Neural crest cell (in vitro differentiated cells): ENCODE measurements at regions not wholly inside any gene's neighbourhood (a gene's known extent, or its start where the extent isn't known, plus 50 kb on each side); places are given as distances from the start of the nearest gene placed in this dataset.
"Not testable (repeated sequence)": the region's sequence is repeated elsewhere in the genome, so short reads cannot be mapped to it uniquely, and the experiment has no call there.

ENCODE experiments used
- DNase-seq: peaks from one replicate; pipeline ENCODE4 v3.0.0; 2021; ENCODE audit warnings: low read depth, mixed read lengths, low spot score
- H3K27ac Mint-ChIP-seq: one replicate; pipeline ENCODE4 v1.8.0; 2021; ENCODE audit warnings: mild to moderate bottlenecking, mixed read lengths; ENCODE audit not compliant: unreplicated experiment
- H3K27me3 Mint-ChIP-seq: 2 replicates; pipeline ENCODE4 v1.8.0; 2021; ENCODE audit warnings: low read depth, mild to moderate bottlenecking, mixed read lengths
- H3K36me3 Mint-ChIP-seq: 2 replicates; pipeline ENCODE4 v1.8.0; 2021; ENCODE audit warnings: low read depth, mild to moderate bottlenecking, mixed read lengths
- H3K4me1 Mint-ChIP-seq: 2 replicates; pipeline ENCODE4 v1.8.0; 2021; ENCODE audit warnings: mixed read lengths
- H3K4me3 Mint-ChIP-seq: one replicate; pipeline ENCODE4 v1.8.0; 2021; ENCODE audit warnings: mild to moderate bottlenecking, mixed read lengths
- H3K9me3 Mint-ChIP-seq: 2 replicates; pipeline ENCODE4 v1.8.0; 2021; ENCODE audit warnings: mixed read lengths
- TF ChIP-seq, protein P1 (sequence below): fragments of 200-600 bp; sonication (generic); conservative IDR thresholded peaks from 2 replicates; pipeline ENCODE4 v1.5.0; 2021; ENCODE audit warnings: antibody characterized with exemption, mild to moderate bottlenecking

DNA sequence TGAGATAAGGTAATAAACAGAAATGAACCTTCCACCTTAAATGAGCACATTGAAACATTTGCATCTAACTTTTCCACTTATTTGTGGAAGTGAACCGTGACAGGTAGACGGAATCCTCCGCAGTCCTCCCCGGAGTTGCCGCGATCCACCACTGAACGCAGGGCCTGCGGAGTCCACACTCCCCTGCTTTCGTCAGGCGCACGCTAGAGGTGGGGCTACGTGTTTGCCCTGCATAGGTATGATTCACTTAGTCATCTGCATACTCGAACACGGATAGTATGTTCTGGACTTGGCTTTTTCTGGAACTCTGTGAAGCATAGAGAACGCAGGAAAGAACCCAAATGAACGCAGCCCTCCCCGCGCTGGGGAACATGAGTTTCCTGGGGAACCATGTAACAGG lies 272.8 kb upstream of the IRX4 start:
- DNase-seq = no peak
- Mint-ChIP-seq H3K36me3 (no peaks in the 10 kb centered on the region), H3K27me3 (peaks cover 6% of the 10 kb centered on the region), H3K27ac (no peak overlapping the region), H3K4me3 (no peak overlapping the region), H3K4me1 (no peaks in the 10 kb centered on the region), H3K9me3 (no peaks in the 10 kb centered on the region)
- TF ChIP-seq, protein P1, sequence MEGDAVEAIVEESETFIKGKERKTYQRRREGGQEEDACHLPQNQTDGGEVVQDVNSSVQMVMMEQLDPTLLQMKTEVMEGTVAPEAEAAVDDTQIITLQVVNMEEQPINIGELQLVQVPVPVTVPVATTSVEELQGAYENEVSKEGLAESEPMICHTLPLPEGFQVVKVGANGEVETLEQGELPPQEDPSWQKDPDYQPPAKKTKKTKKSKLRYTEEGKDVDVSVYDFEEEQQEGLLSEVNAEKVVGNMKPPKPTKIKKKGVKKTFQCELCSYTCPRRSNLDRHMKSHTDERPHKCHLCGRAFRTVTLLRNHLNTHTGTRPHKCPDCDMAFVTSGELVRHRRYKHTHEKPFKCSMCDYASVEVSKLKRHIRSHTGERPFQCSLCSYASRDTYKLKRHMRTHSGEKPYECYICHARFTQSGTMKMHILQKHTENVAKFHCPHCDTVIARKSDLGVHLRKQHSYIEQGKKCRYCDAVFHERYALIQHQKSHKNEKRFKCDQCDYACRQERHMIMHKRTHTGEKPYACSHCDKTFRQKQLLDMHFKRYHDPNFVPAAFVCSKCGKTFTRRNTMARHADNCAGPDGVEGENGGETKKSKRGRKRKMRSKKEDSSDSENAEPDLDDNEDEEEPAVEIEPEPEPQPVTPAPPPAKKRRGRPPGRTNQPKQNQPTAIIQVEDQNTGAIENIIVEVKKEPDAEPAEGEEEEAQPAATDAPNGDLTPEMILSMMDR = no peak

DNA sequence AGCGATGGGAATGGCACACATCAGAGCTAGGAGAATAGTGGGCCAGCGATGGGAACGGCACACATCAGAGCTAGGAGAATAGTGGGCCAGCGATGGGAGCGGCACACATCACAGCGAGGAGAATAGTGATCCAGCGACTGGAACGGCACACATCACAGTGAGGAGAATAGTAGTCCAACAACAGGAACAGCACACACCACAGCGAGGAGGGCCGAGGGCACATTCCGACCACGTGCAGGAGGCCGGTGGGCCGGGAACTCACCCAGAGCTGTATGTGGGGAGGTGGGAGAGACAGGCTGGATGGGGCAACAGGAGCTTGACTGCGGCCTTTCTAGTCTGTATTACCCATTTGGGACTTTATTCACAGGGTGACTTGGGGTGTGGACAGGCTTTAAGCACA lies 271.1 kb upstream of the IRX4 start:
- TF ChIP-seq, protein P1 = no peak
- Mint-ChIP-seq H3K27me3 (peaks cover 18% of the 10 kb centered on the region), H3K4me3 (no peak overlapping the region), H3K4me1 (peaks cover 5% of the 10 kb centered on the region), H3K9me3 (no peaks in the 10 kb centered on the region), H3K36me3 (no peaks in the 10 kb centered on the region), H3K27ac (no peak overlapping the region)
- DNase-seq = no peak

DNA sequence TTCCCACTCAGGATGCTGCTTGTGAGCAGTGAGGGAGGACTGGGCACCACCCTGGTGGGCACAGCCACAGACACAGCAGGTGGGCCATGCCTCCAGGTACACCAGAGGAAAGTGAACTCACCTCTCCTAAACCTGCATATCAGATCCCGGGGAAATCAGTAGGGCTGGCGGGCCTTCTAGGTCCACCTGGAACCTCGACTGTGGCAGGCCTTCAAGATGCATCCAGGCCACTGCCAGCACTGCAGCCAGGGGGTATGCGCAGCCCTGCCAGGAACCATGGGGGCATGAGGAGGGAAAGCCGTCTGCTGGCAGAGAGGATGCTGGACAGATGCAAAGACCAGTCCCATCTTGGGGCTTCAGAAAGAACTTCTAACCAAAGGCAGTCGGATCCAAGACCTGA lies 270.6 kb upstream of the IRX4 start:
- Mint-ChIP-seq H3K27ac (no peak overlapping the region), H3K36me3 (no peaks in the 10 kb centered on the region), H3K4me1 (peaks cover 5% of the 10 kb centered on the region), H3K27me3 (peaks cover 20% of the 10 kb centered on the region), H3K9me3 (no peaks in the 10 kb centered on the region), H3K4me3 (no peak overlapping the region)
- DNase-seq = no peak
- TF ChIP-seq, protein P1 = no peak

DNA sequence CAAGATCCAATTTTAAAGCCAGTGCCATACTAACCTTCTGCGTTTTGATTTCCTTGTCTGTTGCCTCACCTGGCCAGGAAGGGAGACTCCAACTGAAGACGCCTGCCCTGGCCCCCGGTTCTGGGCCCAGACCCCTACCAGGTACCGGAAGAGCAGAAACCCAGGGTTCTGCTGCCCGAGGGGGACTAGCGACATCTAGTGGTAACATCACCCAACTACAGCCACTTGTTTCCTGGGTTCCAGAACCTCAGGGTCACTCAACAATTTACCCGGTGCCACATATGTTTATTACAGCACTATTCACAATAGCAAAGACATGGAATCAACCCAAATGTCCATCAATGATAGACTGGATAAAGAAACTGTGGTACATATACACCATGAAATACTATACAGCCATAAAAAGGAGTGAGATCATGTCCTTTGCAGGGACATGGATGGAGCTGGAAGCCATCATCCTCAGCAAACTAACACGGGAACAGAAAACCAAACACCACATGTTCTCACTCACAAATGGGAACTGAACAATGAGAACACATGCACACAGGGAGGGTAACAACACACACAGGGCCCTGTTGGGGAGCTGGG lies 268.7 kb upstream of the IRX4 start:
- not testable (repeated sequence) for H3K4me3 Mint-ChIP-seq, H3K36me3 Mint-ChIP-seq, H3K27ac Mint-ChIP-seq, H3K9me3 Mint-ChIP-seq, H3K4me1 Mint-ChIP-seq, DNase-seq
- H3K27me3 Mint-ChIP-seq = peaks cover 20% of the 10 kb centered on the region
- TF ChIP-seq, protein P1 = peak; percentile 76

DNA sequence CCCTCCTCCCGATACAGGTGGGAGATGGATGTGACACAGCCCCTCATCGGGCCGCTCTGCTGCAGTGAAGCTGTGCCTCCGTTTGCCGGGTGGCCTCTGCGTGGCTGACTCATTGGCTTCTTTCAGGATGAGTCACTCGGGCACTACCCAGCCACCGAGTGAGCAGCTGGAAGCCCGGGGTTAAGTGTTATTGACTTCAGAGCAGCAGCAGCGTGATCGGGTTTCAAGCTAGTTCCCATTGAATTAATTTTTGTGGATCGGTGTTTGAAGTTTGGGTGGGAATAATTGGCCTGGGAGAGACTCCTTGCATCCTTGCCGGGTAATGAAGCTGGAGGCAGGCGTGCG lies 266.4 kb upstream of the IRX4 start:
- DNase-seq = no peak
- Mint-ChIP-seq H3K4me1 (peaks cover 5% of the 10 kb centered on the region), H3K9me3 (no peaks in the 10 kb centered on the region), H3K27me3 (peaks cover 20% of the 10 kb centered on the region), H3K4me3 (no peak overlapping the region), H3K36me3 (no peaks in the 10 kb centered on the region), H3K27ac (no peak overlapping the region)
- TF ChIP-seq, protein P1 = no peak
